GM12873 (cell line): ENCODE measurements at regions not wholly inside any gene's neighbourhood (a gene's known extent, or its start where the extent isn't known, plus 50 kb on each side); places are given as distances from the start of the nearest gene placed in this dataset.

Source experiments
- CTCF ChIP-seq: IDR thresholded peaks from 2 replicates; pipeline ENCODE4 v1.5.1; 2012; ENCODE audit warnings: low read depth, mild to moderate bottlenecking, moderate library complexity, low read length, control low read depth; ENCODE audit not compliant: insufficient read depth; ENCODE audit errors: missing control alignments

- TF ChIP-seq CTCF, result no peak
Measured at GRCh38 chr1:239744851-239745250, 346.8 kb upstream of the FMN2 start.

GRCh38 chr1:239755107-239755912, 336.4 kb upstream of the FMN2 start:
- TF ChIP-seq CTCF, result no peak

- no peak for TF ChIP-seq CTCF
Measured at GRCh38 chr1:239757716-239758115, 334.0 kb upstream of the FMN2 start.

GRCh38 chr1:239758756-239759155, 332.9 kb upstream of the FMN2 start:
- no peak for TF ChIP-seq CTCF

GRCh38 chr1:239761509-239761908, 330.2 kb upstream of the FMN2 start:
- TF ChIP-seq CTCF, result no peak

GRCh38 chr1:239763850-239764249, 327.8 kb upstream of the FMN2 start:
- TF ChIP-seq CTCF, result no peak

GRCh38 chr1:239764546-239764945, 327.1 kb upstream of the FMN2 start:
- no peak for TF ChIP-seq CTCF
